Esophagus muscularis mucosa (tissue), 4 donors: ENCODE measurements at regions not wholly inside any gene's neighbourhood (a gene's known extent, or its start where the extent isn't known, plus 50 kb on each side); places are given as distances from the start of the nearest gene placed in this dataset.

Experiments used
- DNase-seq: peaks from one replicate; pipeline ENCODE4 v3.0.0-alpha.2; 2017; ENCODE audit errors: extremely low spot score
- H3K27ac ChIP-seq, 4 donors: fragments of 200-600 bp; sonication (generic); replicated peaks in 1 of 4; 1 replicate in 3 of 4; 2 replicates in 1 of 4; pipeline ENCODE4 v1.5.1; 2016 to 2019; ENCODE audit warnings: mild to moderate bottlenecking in 1 of 4
- H3K27me3 ChIP-seq, 4 donors: fragments of 200-600 bp; sonication (generic); one replicate each; pipeline versions ENCODE4 v1.5.1 to v1.6.0; 2016 to 2019
- H3K36me3 ChIP-seq, 4 donors: fragments of 200-600 bp; sonication (generic); one replicate each; pipeline ENCODE4 v1.5.1; 2016 to 2019
- H3K4me1 ChIP-seq, 4 donors: fragments of 200-600 bp; sonication (generic); one replicate each; pipeline ENCODE4 v1.5.1; 2016 to 2019
- H3K4me3 ChIP-seq, 4 donors: fragments of 200-600 bp; sonication (generic); 1 replicate in 2 of 4; 2 replicates in 2 of 4; pipeline ENCODE4 v1.5.1; 2016 to 2019; ENCODE audit warnings: mild to moderate bottlenecking in 4 of 4, moderate library complexity in 1 of 4
- H3K9me3 ChIP-seq, 4 donors: fragments of 200-600 bp; sonication (generic); 1 replicate in 3 of 4; 2 replicates in 1 of 4; pipeline ENCODE4 v1.5.1; 2016 to 2019
- CTCF ChIP-seq, 3 experiments: fragments of 200-600 bp in 2 of 3; fragments of 450-650 bp in 1 of 3; sonication (generic) in 2 of 3; IDR thresholded peaks; one replicate each; pipeline ENCODE4 v1.5.1; 2017 to 2019; ENCODE audit warnings: antibody characterized with exemption in 3 of 3, mild to moderate bottlenecking in 2 of 3, moderate library complexity in 1 of 3
- EP300 ChIP-seq: sonication (generic); formaldehyde crosslinking; IDR thresholded peaks from one replicate; pipeline ENCODE4 v1.6.1; 2017; ENCODE audit warnings: antibody characterized with exemption
- POLR2A ChIP-seq: fragments of 450-650 bp; IDR thresholded peaks from one replicate; pipeline ENCODE4 v1.6.1; 2017; ENCODE audit warnings: antibody characterized with exemption, moderate library complexity, mild to moderate bottlenecking, low read depth
- POLR2AphosphoS5 ChIP-seq, 2 donors: sonication (generic); formaldehyde crosslinking; IDR thresholded peaks; one replicate each; pipeline ENCODE4 v1.6.1; 2017; ENCODE audit warnings: antibody characterized with exemption in 2 of 2
- WGBS: methylation state at CpG from one replicate; pipeline ENCODE4 v1.1.5; 2018; 5-methylcytosine and 5-hydroxymethylcytosine counted together
- intact Hi-C: fragments of 100-400 bp; cut with DNase I; formaldehyde crosslinking; loops from one replicate; pipeline ENCODE4 v1.15.1; 2023

GRCh38 chr18:2324459-2324858 is 246.8 kb downstream of the METTL4 start:
- no peak for DNase-seq
- no peaks in the 10 kb centered on the region for H3K9me3 ChIP-seq
- H3K36me3 ChIP-seq = no peaks in the 10 kb centered on the region
- no peaks in the 10 kb centered on the region for H3K4me1 ChIP-seq
- H3K27me3 ChIP-seq = no peaks in the 10 kb centered on the region
- H3K4me3 ChIP-seq = no peak overlapping the region
- no peak for TF ChIP-seq CTCF (IDR thresholded peaks at IDR 0.05)
- TF ChIP-seq POLR2A = no peak
- no peak for TF ChIP-seq POLR2AphosphoS5 (IDR thresholded peaks at IDR 0.05)
- TF ChIP-seq EP300 = no peak
- intact Hi-C loops = no loop called here
- H3K27ac ChIP-seq = no peak overlapping the region

GRCh38 chr18:2325308-2325849 is 245.9 kb downstream of the METTL4 start:
- Histone ChIP-seq H3K27me3 (no peaks in the 10 kb centered on the region), H3K4me3 (no peak overlapping the region), H3K27ac (no peak overlapping the region), H3K36me3 (no peaks in the 10 kb centered on the region), H3K4me1 (no peaks in the 10 kb centered on the region), H3K9me3 (no peaks in the 10 kb centered on the region)
- DNase-seq = no peak
- intact Hi-C loops = no loop called here
- WGBS = 60% methylated on average over 4 of the region's 4 CpGs
- TF ChIP-seq CTCF (IDR thresholded peaks at IDR 0.05) = no peak
- no peak for TF ChIP-seq POLR2AphosphoS5 (IDR thresholded peaks at IDR 0.05)
- no peak for TF ChIP-seq POLR2A
- TF ChIP-seq EP300 = no peak

- Histone ChIP-seq H3K4me3 (no peak overlapping the region), H3K27me3 (no peaks in the 10 kb centered on the region), H3K9me3 (no peaks in the 10 kb centered on the region), H3K27ac (no peak overlapping the region), H3K36me3 (no peaks in the 10 kb centered on the region), H3K4me1 (no peaks in the 10 kb centered on the region)
- intact Hi-C loops = no loop called here
- WGBS = 79% methylated on average over 1 of the region's 1 CpG
- TF ChIP-seq CTCF (IDR thresholded peaks at IDR 0.05) (no peak), POLR2AphosphoS5 (IDR thresholded peaks at IDR 0.05) (no peak), POLR2A (no peak), EP300 (no peak)
- no peak for DNase-seq
These were observed 245.4 kb downstream of the METTL4 start for GRCh38 chr18:2325933-2326332.

GRCh38 chr18:2326999-2327398 is 244.3 kb downstream of the METTL4 start:
- Histone ChIP-seq H3K36me3 (no peaks in the 10 kb centered on the region), H3K4me3 (no peak overlapping the region), H3K27me3 (no peaks in the 10 kb centered on the region), H3K9me3 (no peaks in the 10 kb centered on the region), H3K4me1 (no peaks in the 10 kb centered on the region), H3K27ac (no peak overlapping the region)
- intact Hi-C loops = no loop called here
- DNase-seq = no peak
- WGBS = 59% methylated on average over 6 of the region's 6 CpGs
- TF ChIP-seq POLR2AphosphoS5 (IDR thresholded peaks at IDR 0.05) (no peak), POLR2A (no peak), CTCF (IDR thresholded peaks at IDR 0.05) (no peak), EP300 (no peak)

- WGBS = 67% methylated on average over 2 of the region's 2 CpGs
- Histone ChIP-seq H3K9me3 (no peaks in the 10 kb centered on the region), H3K4me3 (no peak overlapping the region), H3K4me1 (no peaks in the 10 kb centered on the region), H3K27ac (no peak overlapping the region), H3K27me3 (peaks cover 0 to 3% (median 0%) of the 10 kb centered on the region in 4 donors), H3K36me3 (no peaks in the 10 kb centered on the region)
- intact Hi-C loops = loop anchor here (10.0 kb wide), 1 partner anchor 204 kb away; no protein-coding TSS in a partner anchor
- DNase-seq = no peak
- TF ChIP-seq POLR2AphosphoS5 (IDR thresholded peaks at IDR 0.05) (no peak), EP300 (no peak), CTCF (IDR thresholded peaks at IDR 0.05) (no peak), POLR2A (no peak)
These were observed 240.5 kb downstream of the METTL4 start for GRCh38 chr18:2330764-2331163.
